Adrenal gland (tissue), 5 donors: ENCODE measurements at regions not wholly inside any gene's neighbourhood (a gene's known extent, or its start where the extent isn't known, plus 50 kb on each side); places are given as distances from the start of the nearest gene placed in this dataset.

ENCODE experiments used
- POLR2A ChIP-seq, 2 donors: fragments of 450-650 bp; IDR thresholded peaks; one replicate each; pipeline ENCODE4 v1.6.1; 2017; ENCODE audit warnings: antibody characterized with exemption in 2 of 2, mild to moderate bottlenecking in 2 of 2, moderate library complexity in 1 of 2
- TF ChIP-seq, protein P1 (sequence below), 6 experiments: fragments of 450-650 bp in 4 of 6; fragments of 200-600 bp in 2 of 6; sonication (generic) in 1 of 6; IDR thresholded peaks; 1 replicate in 5 of 6; 2 replicates in 1 of 6; pipeline versions ENCODE4 v1.5.1 to v1.8.0; 2016 to 2021; ENCODE audit warnings: antibody characterized with exemption in 6 of 6, mild to moderate bottlenecking in 2 of 6, moderate library complexity in 1 of 6
- donor health status: DM: no; HTN: no; CAD: no.

DNA sequence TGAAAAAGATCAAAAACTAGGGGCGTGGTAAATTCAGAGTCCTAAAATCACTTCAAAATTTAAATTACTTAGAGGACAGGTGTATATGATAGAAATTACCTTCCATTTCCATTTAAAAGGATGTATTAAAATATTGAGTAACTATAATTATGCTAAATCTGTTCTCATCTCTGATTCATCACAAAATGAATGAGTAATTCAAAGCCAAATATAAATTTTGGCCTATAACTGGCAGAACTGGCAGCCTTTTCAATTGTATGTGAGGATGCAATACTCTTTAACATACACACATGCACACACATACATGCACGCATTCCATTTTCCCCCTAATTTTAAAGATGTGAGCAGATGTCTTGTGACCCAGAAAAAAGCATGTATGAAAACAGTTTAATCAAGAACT lies 194.6 kb downstream of the EPM2A start:
- TF ChIP-seq, protein P1, sequence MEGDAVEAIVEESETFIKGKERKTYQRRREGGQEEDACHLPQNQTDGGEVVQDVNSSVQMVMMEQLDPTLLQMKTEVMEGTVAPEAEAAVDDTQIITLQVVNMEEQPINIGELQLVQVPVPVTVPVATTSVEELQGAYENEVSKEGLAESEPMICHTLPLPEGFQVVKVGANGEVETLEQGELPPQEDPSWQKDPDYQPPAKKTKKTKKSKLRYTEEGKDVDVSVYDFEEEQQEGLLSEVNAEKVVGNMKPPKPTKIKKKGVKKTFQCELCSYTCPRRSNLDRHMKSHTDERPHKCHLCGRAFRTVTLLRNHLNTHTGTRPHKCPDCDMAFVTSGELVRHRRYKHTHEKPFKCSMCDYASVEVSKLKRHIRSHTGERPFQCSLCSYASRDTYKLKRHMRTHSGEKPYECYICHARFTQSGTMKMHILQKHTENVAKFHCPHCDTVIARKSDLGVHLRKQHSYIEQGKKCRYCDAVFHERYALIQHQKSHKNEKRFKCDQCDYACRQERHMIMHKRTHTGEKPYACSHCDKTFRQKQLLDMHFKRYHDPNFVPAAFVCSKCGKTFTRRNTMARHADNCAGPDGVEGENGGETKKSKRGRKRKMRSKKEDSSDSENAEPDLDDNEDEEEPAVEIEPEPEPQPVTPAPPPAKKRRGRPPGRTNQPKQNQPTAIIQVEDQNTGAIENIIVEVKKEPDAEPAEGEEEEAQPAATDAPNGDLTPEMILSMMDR (IDR thresholded peaks at IDR 0.05): no peak
- no peak for TF ChIP-seq POLR2A (IDR thresholded peaks at IDR 0.05)
